HG03469 (cell line): ENCODE measurements at regions not wholly inside any gene's neighbourhood (a gene's known extent, or its start where the extent isn't known, plus 50 kb on each side); places are given as distances from the start of the nearest gene placed in this dataset.

ENCODE experiments used
- ATAC-seq: cut with Tn5 transposase; IDR thresholded peaks from one replicate; pipeline ENCODE4 v1.9.1; 2021; ENCODE audit warnings: mild to moderate bottlenecking, moderate library complexity, moderate number of reproducible peaks; ENCODE audit not compliant: unreplicated experiment

DNA sequence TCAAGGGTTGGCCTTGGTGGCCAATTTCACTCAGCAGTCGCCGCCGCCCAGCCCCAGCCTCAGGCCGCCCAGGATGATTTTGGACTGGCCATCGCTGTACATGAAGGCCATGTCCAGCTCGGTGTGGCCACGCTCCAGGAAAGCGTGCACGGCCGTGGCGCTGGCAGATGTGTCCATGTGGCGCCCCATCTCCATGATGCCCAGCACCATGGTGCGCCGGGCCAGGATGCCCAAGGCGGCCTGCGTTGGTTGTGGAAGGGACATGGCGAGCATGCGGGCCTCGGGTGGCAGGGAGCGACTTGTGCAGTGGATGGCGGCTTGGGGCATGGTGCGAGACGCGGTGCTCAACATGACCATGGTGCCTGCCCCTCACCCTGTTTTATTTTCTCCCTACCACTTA, 55.4 kb downstream of the ZCCHC12 start:
- no peak for ATAC-seq

DNA sequence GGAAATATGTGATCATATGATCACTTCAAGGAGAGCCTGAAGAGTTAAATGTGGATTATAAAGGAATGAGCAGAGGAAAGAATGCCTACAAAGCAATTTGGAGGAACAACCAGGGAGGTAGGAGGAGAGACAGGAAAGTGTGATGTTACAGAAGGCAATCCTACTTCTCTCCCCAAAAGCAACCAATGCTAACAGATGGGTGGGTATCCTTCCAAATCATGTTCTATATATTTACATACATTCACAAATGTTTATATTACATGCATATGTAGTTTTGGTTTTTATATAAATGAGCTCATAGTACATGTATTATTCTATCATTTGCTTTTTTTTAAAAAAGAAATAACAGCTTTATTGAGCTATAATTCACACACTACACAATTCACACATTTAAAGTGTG, 56.0 kb downstream of the ZCCHC12 start:
- no peak for ATAC-seq

DNA sequence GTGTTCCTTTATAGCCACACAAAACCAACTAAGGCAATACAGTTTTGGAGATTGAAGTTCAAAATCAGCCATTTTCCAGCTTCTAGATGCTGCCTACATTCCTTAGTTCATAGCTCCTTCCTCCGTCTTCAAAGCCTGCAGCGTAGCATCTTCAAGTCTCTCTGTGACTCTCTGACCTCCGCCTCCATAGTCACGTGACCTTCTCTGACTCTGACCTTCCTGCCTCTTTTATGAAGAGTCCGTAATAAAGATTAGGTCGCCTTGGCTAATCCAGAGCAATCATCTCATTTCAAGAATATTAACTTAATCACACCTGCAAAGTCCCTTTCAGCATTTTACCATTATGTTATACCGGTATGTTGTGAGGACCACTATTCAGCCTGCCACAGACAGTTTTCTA, 60.4 kb downstream of the ZCCHC12 start:
- ATAC-seq, result no peak

DNA sequence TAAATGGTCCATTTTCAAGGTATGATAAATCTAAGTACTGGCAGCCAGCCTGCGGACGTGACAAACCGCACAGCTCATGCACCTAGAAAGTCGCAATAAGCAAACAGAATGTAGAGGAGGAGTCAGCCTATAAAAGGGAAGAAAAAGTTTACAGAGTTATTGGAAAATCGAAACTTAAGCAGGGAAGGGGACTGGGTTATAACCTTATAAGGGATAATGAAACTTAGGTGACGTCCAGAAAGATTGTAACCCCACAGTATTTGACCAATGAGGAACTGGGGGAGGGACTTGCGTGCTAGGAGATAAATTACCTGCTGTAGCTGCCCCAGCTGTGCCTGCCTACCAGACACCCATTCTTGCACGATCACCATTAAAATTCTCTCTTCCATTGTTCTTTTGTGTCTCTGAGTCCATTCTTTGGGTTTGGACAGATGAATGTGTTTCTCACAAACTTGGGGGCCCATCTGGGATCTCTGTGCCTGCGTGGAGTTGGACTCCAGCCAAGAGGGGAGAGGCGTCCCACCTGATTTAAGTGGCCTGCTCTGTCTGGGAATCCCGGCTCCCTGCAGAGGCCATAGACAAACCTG, 61.0 kb downstream of the ZCCHC12 start:
- no peak for ATAC-seq

DNA sequence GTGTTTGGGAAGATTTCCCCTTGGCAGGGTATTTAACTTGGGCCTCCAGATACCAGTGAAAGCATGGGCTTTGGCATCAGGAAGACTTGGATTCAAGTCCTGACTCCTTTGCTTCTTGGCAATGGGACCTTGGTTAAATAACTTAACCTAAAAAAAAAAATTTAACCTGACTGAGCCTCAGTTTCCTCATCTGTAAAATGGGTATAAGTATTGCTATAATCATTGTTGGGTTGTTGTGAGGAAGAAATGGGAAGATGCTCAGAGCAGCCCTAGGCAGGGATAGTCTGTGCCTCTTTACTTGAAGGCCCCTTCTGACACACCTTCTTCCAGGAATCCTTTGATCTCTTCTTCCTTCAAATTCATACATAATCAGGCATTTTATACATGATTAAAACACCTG, 70.3 kb downstream of the ZCCHC12 start:
- ATAC-seq, result no peak

DNA sequence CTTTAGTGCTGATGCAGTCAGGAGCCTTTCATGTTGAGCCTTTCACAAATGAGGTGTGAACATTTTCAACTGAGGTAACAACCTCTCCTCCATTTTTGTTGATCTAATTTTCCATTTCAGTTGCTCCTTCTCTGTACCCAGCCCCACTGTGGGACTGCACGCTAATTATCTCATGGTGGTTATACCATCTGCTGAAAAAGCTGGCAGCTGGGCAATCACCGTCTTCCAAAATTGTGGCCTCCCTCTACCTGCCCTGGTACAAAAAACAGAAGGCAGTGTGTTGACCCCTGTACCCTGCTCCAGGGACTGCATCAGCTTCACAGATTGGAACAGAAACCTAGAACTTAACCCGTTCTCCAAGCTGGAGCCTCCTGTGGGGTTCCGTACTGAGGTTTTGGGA, 72.4 kb upstream of the LONRF3 start:
- ATAC-seq, result no peak

DNA sequence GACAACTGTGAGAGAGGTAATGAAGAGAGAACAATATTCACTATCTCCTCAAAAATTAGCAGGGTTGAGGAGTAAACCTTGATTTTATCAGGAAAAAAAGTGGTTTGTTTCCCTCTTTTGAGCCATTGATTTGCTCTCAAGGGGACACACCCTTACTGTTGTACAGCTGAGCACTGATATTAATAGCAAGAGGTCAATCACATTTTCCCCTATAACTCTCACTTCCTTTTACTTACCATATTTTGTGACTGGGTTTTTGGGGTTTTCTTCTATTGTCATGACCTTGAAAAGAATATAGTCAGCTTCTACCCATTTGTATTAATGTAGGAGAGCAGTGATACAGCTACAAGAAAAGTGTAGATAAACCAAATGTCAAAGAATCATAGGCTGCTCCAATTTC, 70.2 kb upstream of the LONRF3 start:
- peak; percentile 65 for ATAC-seq

DNA sequence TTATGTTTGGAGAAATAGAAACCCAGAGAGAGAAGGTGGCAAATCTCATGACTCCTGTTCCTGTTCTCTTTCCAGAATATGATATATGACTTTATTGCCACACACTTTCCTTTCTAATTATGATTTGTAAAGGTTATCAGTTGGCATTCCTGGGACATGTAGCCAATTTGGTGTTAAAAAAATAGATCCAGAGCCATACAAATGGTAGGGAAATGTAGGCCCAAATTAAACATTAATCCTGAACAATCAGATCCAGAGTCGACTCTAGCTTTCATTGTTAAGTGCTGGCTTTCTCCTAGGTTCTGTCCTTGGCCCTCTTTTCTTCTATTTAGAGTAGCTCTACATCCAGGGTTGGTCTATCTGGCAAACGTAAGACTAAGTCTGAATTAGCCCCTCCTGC, 69.8 kb upstream of the LONRF3 start:
- ATAC-seq, result no peak
